GM21360 (cell line): ENCODE measurements at regions not wholly inside any gene's neighbourhood (a gene's known extent, or its start where the extent isn't known, plus 50 kb on each side); places are given as distances from the start of the nearest gene placed in this dataset.

Source experiments
- ATAC-seq: cut with Tn5 transposase; IDR thresholded peaks from one replicate; pipeline ENCODE4 v1.9.1; 2021; ENCODE audit warnings: mild to moderate bottlenecking, moderate library complexity; ENCODE audit not compliant: unreplicated experiment

GRCh38 chr18:78699499-78699898 lies 280.1 kb upstream of the SALL3 start:
- no peak for ATAC-seq

DNA sequence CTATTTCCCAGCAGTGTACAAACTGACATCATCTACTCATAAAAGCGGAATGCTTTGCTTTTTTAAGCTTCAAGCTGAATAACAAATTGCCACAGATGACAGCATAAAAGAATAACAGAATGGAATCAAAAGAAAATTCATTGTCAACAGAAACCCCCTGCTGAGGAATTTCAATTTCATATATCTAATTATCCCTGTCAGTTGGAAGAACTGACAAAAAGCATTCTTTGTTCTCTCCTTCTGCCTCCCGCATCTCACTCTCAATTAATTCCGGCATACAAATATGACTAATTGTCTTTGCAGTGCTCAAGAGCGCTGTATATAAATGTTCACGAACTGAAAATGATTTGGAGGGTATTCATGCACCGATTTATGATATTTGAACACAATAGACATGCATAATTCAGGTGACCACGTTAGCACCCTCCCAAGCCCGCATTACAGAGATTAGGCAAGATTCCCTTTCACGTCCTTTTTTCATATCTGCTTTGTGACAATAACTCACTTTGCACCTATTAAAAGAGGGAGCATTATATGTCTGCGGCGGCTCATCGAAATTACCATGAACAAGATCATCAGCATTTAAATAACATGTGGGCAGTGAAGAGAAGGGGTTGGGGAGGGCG lies 277.7 kb upstream of the SALL3 start:
- ATAC-seq: no peak

GRCh38 chr18:78703291-78703690 lies 276.3 kb upstream of the SALL3 start:
- ATAC-seq: no peak

- no peak for ATAC-seq
These were observed 274.6 kb upstream of the SALL3 start for GRCh38 chr18:78704971-78705461.

DNA sequence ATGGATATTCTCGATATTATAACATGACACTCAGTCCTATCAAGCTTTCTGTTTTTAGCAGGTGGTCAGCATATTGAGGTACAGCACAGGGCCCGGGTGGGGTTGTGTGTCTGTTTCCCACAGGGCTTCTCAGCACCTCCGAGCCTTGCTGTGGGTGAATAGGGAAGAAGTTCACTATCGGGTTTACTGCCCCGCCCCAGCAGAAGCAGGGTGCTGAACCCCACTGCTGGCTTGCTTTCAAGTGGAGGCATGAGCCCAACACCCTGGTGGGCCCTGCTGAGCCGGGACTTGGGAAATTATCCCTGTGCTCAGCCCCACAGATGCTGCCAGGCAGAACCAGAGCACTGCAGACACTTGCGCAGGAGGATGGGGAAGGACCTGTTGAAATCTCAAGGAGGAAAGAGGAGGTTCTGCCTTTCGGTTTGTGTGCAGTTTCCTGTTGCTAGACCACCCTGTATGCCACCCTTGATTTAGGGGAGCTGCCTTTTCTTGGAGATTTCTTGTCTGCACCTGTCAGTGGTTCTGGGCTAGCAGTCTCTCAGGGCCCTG lies 270.3 kb upstream of the SALL3 start:
- ATAC-seq: no peak

DNA sequence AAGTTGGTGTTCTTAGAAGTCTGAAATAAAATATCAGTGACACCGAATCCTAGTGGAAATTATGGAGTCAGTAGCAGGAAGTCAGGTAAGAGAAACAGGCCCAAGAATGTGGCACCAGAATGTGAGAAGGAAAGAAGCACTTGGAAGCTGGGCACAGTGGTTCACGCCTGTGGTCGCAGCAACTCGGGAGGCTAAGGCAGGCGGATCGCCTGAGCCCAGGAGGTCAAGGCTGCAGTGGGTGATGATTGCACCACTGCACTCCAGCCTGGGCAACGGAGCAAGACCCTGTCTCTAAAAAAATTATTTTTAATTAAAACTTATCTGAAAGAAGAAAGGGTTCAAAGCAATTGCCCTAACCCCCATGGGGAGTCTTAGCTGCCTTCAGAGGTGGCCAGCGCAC lies 268.3 kb upstream of the SALL3 start:
- no peak for ATAC-seq

DNA sequence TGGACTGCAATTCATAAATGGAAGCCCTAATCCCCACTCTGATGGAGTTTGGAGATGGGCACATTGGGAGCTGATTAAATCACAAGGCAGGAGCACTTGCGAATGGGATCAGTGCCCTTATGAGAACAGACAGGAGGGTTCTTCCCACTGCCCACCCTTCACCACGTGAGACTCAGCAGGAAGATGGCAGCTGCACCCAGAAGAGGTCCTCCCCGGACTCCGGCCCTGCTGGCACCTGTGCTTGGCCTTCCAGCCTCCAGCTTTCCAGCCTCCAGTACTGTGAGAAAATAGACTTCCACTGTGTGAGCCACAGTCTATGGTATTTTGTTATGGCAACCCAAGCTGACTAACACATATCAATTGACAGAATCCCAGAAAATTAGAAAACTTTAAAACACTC lies 267.6 kb upstream of the SALL3 start:
- no peak for ATAC-seq

GRCh38 chr18:78713069-78713468 lies 266.5 kb upstream of the SALL3 start:
- no peak for ATAC-seq

- no peak for ATAC-seq
These were observed 265.9 kb upstream of the SALL3 start for GRCh38 chr18:78713726-78714125.

- ATAC-seq: no peak
These were observed 263.6 kb upstream of the SALL3 start for GRCh38 chr18:78716022-78716421.

DNA sequence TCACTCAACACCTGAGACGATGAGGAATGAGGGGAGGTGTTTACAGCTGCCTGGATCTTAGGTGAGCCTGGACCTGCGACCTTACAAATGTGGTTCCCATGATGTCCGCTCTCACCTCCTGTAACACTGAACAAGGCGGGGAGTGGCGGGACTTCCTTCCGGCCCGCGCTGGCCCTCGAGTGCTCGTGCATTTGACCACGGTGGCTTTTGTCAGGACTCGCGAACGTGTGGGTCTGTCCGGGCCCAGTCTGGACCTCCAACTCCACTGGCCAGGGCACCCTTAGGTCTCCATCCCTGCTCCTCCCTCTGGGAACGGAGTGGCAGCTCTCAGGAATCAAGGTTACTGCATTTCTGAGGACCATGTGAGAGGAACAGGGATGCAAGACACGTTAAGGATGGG lies 263.0 kb upstream of the SALL3 start:
- no peak for ATAC-seq

- no peak for ATAC-seq
These were observed 262.4 kb upstream of the SALL3 start for GRCh38 chr18:78717051-78717765.

DNA sequence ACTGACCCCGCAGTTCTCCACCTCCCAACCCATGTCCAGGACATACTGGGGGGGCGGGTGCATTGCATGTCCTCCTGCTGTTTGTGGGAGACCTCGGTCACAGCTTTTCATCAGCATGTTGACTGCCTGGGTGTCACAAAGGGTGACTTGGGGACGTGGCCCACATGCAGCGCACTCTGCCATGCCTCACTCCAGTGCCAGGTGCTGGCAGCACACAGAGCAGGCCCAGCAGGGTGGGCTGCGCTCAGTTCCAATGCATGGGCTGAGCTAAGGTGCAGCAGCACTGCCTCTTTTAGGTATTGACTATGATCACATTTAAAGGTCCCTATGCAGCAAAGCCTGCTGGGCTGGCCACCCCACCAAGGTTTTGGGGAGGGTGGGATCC lies 261.9 kb upstream of the SALL3 start:
- ATAC-seq: no peak

- ATAC-seq: no peak
These were observed 259.8 kb upstream of the SALL3 start for GRCh38 chr18:78719821-78720220.

GRCh38 chr18:78720456-78721237 lies 259.0 kb upstream of the SALL3 start:
- ATAC-seq: no peak

GRCh38 chr18:78721238-78721875 lies 258.3 kb upstream of the SALL3 start:
- no peak for ATAC-seq

DNA sequence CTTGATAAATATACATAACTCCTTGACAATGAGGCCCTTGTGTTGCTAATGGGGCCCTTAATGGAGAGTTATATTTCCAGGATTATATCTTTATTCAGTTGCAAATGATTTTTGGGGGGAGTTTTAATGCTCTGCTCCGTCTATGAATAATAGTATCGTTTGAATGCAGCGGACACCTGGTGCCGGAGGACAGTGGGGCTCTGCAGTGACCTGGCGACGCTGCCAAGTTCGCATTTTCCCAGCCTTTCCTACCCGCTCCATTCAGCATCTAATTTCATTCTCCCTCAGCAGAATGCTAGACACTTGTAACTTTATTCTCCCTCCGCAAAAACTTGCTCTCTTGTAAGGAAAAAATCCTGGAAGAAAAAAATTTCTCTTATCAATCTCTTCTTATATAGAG lies 257.6 kb upstream of the SALL3 start:
- ATAC-seq: no peak

DNA sequence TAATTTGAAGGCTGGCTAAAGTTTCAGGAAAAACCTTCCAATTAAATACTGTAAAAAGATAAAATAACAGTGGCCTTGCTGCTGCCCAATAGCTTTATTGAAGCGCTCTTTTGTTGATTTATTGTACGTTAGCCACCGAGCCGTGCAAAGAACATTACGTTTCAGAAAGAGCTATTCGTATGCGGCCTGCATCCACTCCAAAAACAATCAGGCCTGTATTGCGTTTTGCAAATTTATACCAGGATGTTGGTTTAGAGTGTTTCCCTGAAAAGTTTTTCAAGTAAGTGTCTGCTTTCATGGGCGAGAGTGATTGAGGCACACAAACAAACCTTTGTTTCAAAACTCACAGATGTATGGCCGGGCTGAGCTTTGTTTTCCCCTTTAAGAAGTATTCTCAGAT lies 257.2 kb upstream of the SALL3 start:
- ATAC-seq: no peak

DNA sequence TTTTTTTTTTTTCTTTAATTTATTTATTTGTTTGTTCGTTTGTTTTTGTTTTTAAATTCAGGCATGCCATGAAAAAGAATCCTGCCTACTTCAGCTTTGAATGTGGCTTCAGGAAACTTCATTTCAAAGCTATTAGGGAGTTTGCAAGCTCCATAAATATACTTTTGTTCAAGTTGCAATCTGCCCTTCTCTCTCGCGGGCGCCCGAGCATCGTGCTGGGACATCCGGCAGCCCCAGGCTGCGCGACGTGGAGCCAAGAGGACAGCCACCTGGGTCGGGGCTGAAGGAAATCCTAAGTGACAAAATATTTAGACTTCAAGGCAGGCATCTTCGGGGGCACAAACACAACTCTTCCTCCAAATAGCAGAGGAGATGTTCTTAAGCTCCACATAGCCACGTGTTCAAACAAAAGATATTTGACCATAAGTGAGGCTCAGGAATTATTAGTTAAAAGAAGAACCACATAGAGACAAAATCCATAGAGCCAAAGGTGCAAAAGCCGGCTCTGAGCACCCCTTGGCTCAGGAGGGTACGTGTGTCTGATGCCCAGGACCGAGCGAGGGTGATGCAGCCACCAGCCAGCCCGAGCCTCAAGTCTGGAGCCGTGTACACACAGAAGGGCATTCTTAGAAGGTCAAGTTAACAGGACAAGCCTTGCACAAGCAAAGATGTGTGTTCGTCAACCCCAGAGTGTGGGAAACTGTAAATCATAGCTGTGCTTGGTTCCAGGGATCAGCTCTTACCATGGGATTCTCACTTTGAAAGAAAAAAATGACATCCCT lies 256.5 kb upstream of the SALL3 start:
- no peak for ATAC-seq

- ATAC-seq: no peak
These were observed 255.3 kb upstream of the SALL3 start for GRCh38 chr18:78724214-78724914.
